HG03045 (cell line): ENCODE measurements at regions not wholly inside any gene's neighbourhood (a gene's known extent, or its start where the extent isn't known, plus 50 kb on each side); places are given as distances from the start of the nearest gene placed in this dataset.

Experiments used
- ATAC-seq: cut with Tn5 transposase; IDR thresholded peaks from one replicate; pipeline ENCODE4 v1.9.1; 2021; ENCODE audit warnings: mild to moderate bottlenecking, moderate library complexity; ENCODE audit not compliant: unreplicated experiment

DNA sequence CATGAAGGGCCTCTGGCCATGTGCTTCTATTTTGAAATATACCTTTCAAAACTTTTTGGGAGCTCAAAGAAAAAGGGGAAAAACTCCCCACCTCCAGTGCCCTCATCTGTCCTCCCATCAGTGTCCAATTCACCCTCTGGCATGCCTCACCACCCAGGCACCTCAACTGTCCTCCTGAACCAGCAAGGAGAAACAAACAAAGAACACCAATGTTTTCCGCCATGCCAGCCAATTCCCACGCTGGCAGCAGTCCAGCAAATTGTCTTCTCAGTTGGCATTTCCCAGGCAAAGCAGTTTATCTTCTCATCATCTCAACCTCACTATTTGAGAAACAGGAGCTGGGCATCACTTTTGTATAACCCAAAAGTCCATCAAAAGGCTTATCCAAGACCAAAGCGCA is 496.9 kb downstream of the SOX6 start:
- ATAC-seq, result no peak

DNA sequence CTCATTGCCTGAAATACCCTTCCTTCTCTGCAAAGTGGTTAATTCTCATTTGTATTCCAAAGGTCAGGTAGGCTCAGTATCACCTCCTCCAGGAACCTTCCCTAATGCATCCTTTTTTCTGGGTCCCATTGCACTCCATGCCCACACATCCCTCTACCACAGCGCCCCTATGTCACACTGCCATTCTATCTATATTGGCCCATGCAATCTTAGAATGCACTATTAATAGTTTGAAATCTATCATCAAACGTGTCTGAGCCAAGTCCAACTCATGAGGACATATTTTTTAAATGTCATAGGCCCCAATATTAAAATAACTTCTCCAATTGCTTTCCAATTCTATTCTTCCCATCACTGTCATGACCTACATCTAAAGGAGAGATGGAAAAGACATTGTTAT is 495.1 kb downstream of the SOX6 start:
- no peak for ATAC-seq

DNA sequence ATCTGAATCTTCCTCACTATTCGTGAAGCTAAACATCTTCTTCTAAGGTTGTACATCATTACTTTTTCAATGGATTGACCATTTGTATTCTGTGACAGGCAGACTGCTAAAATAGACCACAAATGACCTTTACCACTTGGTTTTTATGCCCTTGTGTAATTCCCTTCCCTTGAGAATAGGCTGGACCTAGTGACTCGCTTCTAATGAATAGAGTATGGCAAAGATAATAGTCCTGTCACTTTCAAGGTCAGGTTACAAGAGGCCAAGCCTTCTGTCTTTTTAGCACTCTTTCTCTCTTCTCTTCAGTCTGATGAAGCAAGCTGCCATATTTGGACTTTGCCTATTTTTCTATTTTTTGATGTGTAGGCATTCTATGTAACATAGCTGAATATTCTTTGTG is 492.9 kb downstream of the SOX6 start:
- no peak for ATAC-seq

DNA sequence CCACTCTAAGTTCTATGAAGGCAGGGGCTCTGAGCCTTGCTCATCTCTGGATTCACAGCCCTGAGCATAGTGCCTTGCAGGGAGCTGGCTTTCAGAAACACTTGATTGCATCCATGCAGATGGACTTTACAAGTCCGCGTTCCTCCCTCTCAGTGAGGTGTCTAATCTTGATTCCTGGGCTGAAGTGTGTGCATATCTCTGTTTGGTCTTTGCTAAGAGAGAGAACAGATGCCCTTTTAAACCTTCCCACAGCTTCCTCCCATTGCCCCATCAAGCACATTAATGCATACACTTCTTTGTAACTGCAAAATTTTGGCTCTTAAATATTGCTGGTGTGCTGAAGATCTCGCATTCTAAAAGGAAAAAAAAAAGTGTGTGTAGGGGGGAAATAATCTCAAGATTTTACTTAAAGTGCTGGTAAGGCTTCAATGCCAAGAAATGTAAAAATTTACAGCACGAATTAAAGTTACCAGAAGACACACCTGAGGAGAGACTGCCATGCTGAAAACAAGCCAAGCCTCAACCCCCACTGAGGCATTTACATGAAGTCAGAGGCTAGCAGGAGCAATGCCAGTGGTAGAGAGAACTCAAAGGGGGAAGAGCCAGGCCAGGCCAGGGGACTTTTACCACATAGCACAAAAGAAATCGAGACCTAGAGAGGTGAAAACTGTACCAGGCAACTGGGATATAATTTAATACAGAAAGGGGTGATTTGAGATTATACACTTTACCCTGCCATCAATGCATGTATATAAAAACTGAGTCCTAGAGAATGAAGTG is 492.1 kb downstream of the SOX6 start:
- ATAC-seq, result no peak

DNA sequence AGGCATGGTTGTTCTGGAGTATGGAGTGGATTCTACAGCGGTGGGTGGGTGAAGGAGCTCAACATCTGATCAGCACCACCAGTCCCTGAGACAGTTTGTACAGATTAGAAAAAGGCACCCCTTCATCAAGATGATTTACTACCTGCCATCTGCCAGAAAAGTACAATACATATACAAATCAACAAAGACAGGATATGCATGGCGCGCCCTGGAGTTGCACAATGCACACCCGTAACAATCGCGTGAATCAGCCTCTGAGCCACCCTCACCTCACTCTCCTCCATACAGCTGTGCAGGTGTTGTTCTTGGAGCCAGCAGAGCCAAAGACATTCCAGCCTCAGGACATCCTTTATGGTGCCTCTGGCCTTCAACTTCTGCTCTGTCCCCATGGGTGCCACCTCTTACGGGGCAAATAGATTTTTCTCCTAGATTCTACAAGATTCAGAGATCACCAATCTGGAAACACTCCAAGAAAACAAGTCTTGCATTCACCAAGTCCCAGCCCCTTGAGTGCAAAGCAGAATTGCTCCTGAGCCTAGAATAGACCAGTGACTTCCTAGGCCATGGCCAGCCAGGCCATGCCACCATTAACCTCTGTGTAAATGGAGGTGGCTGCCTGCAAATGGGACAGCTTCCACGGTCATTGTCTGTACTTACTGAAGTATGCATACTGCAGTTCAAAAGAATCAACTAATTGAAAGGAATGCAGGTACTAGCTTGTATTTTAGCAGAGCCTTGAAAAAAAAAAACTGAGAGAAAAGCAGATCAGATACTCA is 490.9 kb downstream of the SOX6 start:
- no peak for ATAC-seq

DNA sequence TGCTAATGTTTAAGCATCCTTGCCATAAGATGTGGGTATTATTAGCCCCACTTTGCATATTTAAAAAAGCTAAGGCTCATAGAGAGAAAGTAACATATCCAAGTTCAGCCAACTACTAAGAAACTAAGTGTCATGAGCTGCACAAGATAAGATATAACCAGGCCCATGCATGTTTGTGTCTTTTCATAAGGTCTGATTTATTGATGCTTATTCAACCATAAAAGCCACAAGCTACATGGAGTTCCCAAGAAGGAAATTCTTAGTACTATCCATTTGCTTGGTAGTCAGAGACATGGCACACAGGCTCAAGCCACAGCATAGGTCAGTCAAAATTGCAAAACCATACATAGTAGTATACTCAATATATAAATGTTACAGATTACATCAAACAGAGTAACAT is 488.5 kb downstream of the SOX6 start:
- no peak for ATAC-seq

DNA sequence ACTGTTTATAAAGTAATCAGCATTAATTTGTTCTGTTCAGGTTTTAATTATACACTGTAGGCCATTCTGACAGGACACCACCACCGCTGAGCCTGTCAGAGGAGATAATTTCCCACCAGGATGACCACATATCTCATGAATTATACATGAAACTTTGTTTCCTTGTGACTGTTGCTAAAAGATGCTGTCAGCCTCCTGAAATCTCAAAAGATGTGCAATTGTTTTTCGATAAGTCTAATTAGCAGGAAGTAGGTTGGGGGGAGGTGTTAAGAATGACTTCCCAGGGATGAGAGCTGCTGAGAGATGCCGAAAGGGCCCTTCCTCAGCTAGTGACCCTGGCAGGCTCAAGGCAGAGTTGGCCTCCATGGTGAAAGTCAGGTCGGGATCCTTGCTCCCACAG is 485.4 kb downstream of the SOX6 start:
- ATAC-seq, result no peak

DNA sequence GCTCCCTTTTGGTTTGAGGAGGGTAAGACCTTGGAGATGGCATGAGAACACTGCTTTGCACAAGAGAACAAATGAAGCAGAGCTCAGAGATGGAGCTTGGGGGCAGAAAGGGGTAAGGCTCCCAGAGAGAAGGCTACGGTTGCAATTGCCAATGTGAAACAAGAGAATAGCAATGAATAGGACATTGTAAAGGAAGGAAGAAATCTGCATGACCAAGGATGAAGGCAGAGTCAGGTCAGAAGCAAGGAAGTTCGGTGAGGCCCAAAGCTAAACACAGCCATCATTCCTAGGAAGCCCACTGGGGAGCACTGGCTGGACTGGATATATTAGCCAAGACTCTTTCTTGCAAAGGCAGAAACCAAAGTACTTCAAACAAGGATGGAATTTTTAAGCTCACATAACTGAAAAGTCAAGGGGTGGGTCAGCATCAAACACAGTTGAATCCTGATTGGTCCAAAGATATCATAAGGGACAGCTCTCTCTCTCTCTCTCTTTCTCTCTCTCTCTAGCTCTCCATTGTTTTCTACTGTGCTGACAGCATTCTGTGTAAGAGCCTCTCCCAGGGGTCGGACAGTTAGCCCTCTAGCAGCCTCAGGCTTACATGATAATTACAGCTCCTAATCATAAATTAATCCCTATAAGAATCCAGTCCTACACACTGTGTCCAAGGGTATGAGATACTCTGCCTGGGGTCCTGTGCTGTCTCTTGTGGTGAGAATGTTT is 484.3 kb downstream of the SOX6 start:
- ATAC-seq, result no peak

DNA sequence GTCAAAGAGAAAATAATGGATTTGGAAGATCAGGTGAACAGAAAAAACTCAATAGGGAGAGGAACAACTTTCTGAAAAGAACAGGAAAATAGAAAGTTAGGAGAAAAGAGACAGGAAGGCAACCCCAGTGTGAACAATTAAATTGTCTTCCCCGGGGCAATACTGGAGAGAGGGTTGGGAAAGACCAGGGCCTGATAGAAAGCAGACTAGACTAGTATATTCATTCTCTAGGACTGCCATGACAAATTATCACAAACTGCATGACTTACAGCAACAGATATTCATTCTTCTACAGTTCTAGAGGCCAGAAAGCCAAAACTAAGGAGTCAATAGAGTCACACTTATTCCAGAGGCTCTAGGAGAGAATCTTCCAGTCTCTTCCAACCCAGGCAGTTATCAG is 482.8 kb downstream of the SOX6 start:
- ATAC-seq, result no peak

DNA sequence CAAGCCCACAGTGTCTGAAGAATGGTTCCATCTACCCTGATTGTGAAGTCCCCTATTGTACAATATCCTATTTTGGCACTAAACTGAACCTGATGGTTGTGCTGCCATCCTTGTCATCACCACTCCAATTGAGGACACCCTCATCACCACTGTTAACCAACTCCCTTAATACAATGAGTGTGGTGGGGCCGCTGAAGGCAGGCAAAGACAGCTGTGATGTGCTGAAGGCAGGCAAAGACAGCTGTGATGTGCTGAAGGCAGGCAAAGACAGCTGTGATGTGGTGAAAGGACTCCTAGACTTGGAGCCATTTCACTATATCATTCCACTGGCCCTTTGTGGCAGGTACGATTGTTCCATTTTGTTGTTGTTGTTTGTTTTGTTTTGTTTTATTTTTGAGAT is 481.6 kb downstream of the SOX6 start:
- no peak for ATAC-seq

DNA sequence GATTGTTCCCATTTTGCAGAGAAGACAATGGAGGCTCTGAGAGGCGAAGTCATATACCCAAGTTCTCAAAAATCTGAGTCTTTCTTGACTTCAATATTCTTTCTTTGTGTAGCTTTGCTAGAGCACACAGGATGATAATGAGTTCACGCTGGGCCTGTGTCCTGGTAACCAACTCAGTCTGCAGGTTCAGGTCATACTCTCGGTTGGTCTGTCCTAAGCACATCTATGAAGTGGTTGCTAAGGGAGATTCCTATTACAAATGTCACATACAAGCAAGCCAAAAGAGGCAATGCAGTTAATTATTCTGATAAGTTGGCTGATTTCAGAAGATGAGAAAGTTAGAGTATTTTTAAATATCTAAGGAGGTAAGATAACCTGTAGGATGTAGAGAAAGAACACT is 481.0 kb downstream of the SOX6 start:
- no peak for ATAC-seq

DNA sequence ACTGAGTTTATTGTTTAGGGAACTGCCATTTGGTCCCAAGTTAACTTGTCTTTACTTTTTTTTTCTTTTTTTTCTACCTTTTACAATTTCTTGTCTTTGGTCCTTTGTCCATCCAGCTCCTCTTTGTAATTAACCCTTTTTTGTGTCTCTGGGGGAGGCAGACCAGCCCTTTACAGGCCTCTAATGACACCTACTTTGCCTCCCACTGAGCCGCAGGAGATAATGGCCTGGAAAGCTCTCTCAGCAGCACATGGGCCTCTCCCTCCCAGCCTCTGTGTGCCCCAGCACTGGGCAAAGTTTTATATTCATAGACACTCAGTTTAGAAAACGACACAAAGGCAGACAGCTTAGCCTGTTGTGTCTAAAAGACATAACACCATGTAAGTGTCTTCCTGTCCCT is 480.4 kb downstream of the SOX6 start:
- ATAC-seq, result no peak

DNA sequence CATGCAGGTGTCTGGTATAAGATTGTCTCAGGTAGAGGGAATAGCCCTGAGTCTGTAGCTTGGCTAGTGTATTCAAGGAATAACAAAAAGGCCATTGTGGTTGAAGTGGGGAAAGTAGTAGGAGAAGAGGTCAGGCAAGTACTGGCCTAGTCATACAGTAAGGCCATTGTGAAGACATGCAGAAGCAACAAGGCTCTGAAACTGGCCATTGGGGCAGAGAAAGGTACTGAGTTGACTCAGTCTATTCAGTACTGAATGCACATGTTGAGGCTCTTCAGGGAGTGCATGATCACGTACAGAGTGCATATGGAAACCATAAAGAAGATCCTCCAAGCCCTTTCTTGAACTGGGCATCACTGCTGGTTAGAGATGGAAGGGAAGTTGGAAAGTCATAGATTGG is 477.6 kb downstream of the SOX6 start:
- no peak for ATAC-seq

DNA sequence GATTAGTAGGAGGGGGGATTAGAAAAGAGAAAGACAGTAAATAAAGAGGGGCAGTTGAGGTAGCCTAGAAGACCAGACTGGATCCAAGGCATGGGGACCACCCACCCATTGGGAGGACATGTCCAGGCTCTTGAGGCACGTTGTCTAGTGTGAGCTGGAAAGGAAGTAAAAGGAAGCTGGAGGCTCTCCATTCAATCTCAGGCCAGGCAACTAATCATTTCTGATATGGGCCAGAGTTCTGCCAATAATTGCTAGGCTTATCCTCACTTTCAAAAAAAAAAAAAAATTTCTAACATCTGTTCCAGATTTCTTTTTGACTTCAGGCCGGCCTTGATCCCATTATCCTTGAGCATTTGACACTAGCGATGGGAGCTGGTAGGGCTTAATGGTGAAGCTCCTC is 476.1 kb downstream of the SOX6 start:
- no peak for ATAC-seq

DNA sequence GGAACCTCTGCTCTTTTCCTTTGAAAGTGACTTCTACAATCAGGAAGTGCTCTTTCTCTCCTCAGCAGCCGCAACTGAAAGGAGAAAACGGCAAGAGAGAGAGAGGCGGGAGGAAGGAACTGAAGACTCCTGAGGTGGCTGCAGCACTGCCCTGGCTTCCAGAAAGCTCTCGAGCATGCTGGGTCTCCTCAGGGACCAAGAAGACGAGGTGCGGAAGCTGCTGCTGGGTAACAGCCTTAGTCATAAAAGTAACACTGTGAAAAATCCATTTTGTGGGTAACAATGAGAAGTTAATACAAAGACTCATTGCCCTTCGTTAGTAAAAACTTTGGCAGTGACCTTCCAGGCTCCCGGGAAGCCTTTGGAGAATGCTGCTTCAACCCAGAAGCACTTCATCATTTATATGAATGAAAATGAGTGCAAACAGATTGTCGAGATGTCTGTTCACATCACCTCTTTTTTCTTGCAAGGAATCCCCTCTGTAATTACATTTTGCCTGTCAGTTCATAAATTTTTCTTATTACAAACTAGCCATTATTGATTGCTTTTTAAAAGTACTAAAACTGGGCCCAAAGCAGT is 473.4 kb downstream of the SOX6 start:
- no peak for ATAC-seq

DNA sequence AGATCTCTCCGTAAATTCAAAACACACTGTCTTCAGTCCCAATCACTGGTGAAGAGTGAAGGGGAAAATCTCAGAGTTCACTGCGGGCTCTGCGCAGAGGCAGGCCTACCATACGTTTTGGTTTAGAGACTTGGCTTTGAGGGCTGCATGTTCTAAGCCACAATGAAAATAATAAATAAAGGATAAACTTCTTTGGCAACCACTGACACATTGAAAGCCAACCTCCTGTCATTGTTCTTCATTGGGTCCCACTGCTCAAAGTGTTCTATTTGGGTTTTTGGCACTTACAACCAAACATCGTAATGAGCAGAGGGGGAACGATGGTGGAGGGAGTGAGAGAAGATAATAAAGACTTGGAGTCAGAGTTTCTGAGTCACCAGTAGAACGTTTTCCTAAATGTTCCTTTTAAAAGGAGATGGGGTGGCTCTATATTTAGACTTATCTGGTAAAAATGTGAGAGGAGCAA is 472.9 kb downstream of the SOX6 start:
- ATAC-seq, result no peak

DNA sequence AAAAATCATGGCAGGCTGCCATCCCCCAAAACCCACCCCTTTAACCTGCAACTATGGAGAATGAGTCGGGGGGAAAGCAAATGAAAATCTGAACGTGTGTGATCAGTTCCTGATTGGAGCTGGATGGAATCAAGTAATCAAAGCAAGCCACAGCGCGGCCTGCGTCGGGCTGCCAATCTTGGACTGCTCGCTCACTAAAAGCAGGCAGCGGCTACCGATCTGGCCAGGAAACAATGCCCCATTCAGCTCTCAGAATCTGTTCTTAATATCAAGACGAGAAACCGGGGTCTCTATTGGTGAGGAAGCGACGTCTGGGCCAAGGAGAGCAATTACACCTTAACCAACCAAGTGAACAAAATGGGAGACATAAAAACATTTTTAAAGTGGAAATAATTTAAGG is 472.2 kb downstream of the SOX6 start:
- ATAC-seq, result no peak

DNA sequence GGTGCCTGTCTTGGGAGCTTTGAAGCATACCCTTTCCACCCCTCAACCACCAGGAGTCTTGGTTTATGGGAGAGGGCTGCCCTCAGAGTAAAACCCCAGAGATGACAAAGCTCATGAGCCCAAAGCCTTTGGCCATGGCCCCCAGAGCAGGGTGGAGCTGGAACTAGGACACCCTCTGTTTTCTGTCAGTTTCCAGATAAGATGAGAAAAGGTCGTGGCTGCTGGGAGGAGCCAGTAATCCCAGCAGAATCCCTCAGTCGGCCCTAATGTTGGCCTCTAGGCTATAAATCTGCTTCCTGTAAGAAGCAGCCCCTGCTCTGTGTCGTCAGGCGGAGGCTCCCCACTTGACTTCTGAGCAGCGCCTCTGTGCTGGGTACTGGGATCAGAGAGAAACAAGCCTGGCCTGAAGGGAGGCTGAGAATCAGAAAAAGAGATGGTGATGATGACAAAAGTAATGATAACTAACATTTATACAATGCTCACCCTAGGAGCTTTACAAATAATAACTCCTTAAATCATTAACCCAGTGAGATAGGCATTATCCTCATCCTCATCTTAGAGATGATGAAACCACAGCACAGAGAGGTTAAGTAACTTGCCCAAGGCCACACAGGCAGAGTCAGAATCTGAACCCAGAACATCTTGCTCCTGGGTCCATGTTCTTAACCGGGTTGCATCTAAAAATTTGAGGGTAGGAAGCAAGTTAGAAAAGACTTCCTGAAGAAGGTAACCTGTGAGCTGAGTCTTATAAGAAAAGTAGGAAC is 471.4 kb downstream of the SOX6 start:
- ATAC-seq, result no peak

DNA sequence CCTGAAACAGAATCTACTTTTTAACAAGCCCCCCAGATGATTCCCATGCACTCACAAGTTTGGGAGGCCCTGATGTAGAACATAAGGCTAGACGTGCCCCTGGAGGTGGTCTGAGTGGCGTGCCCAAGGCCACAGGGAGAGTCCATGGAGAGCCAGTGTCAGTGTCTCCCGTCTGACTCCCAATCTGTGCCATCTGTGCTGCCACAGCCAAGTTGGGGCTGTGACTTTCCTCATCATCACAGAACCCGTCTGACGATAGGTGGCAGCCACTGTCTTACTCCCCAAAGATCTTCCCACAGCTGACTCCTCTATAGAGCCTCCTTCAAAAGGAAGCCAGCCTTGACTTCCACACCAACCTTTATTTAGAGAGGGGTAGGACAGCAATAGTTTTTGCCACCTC is 470.5 kb downstream of the SOX6 start:
- no peak for ATAC-seq

DNA sequence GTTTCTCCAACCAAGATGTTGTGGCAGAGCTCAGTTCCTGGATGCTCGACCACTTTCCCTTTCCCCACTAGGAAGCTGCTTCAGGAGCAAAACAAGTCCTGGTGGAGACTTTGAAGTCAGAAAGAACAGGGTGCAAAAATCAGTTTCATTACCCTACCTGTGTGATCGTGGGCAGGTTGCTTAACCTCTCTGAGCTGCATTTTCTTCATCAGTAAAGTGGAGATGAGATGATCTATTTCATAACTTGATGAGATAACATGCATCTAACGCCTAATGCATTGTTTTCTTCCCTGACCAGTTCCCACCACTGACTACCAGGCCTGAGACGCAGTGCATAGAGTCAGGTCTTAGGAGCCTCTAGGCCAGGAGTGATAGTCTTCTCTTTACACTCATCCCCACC is 470.0 kb downstream of the SOX6 start:
- ATAC-seq, result no peak

DNA sequence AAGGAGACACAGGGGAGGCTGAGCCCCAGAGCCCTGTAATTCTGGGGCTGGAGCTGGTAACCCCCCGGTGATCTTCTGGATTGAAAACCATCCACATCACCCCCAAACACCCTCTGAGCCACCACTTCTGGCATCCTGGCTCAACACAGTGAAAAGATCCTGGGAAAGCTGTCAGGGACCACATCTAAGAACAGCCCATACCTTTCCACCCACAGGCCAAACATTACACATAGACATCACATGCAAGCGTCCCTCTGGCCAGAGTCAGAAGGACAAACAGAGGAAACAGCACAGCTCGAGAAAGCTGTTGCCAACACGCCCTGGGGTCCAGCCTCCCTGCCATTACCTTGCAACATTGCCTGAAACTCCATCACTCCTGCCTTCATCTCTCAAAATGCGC is 469.5 kb downstream of the SOX6 start:
- no peak for ATAC-seq
